Activated CD8-positive, alpha-beta T cell treated with anti-CD3 and anti-CD28 coated beads for 36 hours (primary cell): ENCODE measurements at regions not wholly inside any gene's neighbourhood (a gene's known extent, or its start where the extent isn't known, plus 50 kb on each side); places are given as distances from the start of the nearest gene placed in this dataset.

Source experiments
- ATAC-seq: fragments of 200-7000 bp; cut with Tn5 transposase; one replicate; pipeline ENCODE4 v1.10.0; 2021; ENCODE audit warnings: mild to moderate bottlenecking, moderate library complexity
- CTCF ChIA-PET: fragments of 350-600 bp; sonication (Branson Sonifier 250); formaldehyde crosslinking; loops from one replicate; lab custom pipeline; 2021; ENCODE audit warnings: antibody characterized with exemption; lab: Charles Lee
- POLR2A ChIA-PET: fragments of 350-600 bp; sonication (Branson Sonifier 250); formaldehyde crosslinking; loops from one replicate; lab custom pipeline; 2021; ENCODE audit warnings: antibody characterized with exemption; lab: Charles Lee
- DNase-seq: peaks from one replicate; pipeline ENCODE4 v3.0.0-alpha.2; 2020
- H3K27ac Mint-ChIP-seq: one replicate; pipeline ENCODE4 v1.8.0; 2021; ENCODE audit warnings: mild to moderate bottlenecking, mixed read lengths
- H3K27me3 Mint-ChIP-seq: one replicate; pipeline ENCODE4 v1.8.0; 2021; ENCODE audit warnings: mixed read lengths
- H3K36me3 Mint-ChIP-seq: one replicate; pipeline ENCODE4 v1.8.0; 2021; ENCODE audit warnings: low read depth, mixed read lengths
- H3K4me1 Mint-ChIP-seq: one replicate; pipeline ENCODE4 v1.8.0; 2021; ENCODE audit warnings: low read depth, mixed read lengths
- H3K4me3 Mint-ChIP-seq: one replicate; pipeline ENCODE4 v1.8.0; 2021; ENCODE audit warnings: mild to moderate bottlenecking, moderate library complexity, mixed read lengths
- H3K9me3 Mint-ChIP-seq: one replicate; pipeline ENCODE4 v1.8.0; 2021; ENCODE audit warnings: mixed read lengths
- CTCF ChIP-seq: fragments of 200-600 bp; IDR thresholded peaks from one replicate; pipeline ENCODE4 v1.8.0; 2022; ENCODE audit warnings: antibody characterized with exemption, mild to moderate bottlenecking
- intact Hi-C: fragments of 100-400 bp; cut with micrococcal nuclease; formaldehyde crosslinking; loops from one replicate; pipeline ENCODE4 v1.10.0; 2022

GRCh38 chr3:197427021-197427420 is 128.6 kb upstream of the DLG1 start:
- no peak for ATAC-seq
- Mint-ChIP-seq H3K27me3 (peaks cover 15% of the 10 kb centered on the region), H3K4me3 (no peak overlapping the region), H3K9me3 (no peaks in the 10 kb centered on the region), H3K27ac (no peak overlapping the region), H3K4me1 (peaks cover 28% of the 10 kb centered on the region), H3K36me3 (no peaks in the 10 kb centered on the region)
- no peak for DNase-seq
- CTCF ChIA-PET: no interaction called here
- POLR2A ChIA-PET: no interaction called here
- TF ChIP-seq CTCF: no peak
- intact Hi-C loops: no loop called here

- ChIA-PET POLR2A (no interaction called here), CTCF (interaction anchor here (1.5 kb wide), 1 partner anchor 170 kb away, joined by 4 read pairs; no protein-coding TSS in a partner anchor)
- Mint-ChIP-seq H3K27me3 (peaks cover 12% of the 10 kb centered on the region), H3K4me3 (no peak overlapping the region), H3K9me3 (no peaks in the 10 kb centered on the region), H3K4me1 (peaks cover 29% of the 10 kb centered on the region), H3K27ac (no peak overlapping the region), H3K36me3 (no peaks in the 10 kb centered on the region)
- intact Hi-C loops: no loop called here
- ATAC-seq: no peak
- TF ChIP-seq CTCF: no peak
- DNase-seq: no peak
Observed at GRCh38 chr3:197426121-197426566, 127.7 kb upstream of the DLG1 start.

- ATAC-seq (no peak), DNase-seq (no peak)
- no peaks in the 10 kb centered on the region for H3K36me3 Mint-ChIP-seq
- no peak for TF ChIP-seq CTCF
- H3K4me1 Mint-ChIP-seq: peaks cover 25% of the 10 kb centered on the region
- ChIA-PET POLR2A (no interaction called here), CTCF (interaction anchor here (1.5 kb wide), 1 partner anchor 169 kb away, joined by 4 read pairs; no protein-coding TSS in a partner anchor)
- H3K9me3 Mint-ChIP-seq: no peaks in the 10 kb centered on the region
- intact Hi-C loops: no loop called here
- H3K27ac Mint-ChIP-seq: no peak overlapping the region
- H3K27me3 Mint-ChIP-seq: peaks cover 8% of the 10 kb centered on the region
- H3K4me3 Mint-ChIP-seq: no peak overlapping the region
Observed at GRCh38 chr3:197425485-197426120, 127.2 kb upstream of the DLG1 start.

GRCh38 chr3:197424674-197425484 is 126.5 kb upstream of the DLG1 start:
- peaks cover 26% of the 10 kb centered on the region for H3K4me1 Mint-ChIP-seq

More at GRCh38 chr3:197424674-197425484, 126.5 kb upstream of the DLG1 start:
- Mint-ChIP-seq H3K27me3 (peaks cover 5% of the 10 kb centered on the region), H3K27ac (no peak overlapping the region), H3K9me3 (no peaks in the 10 kb centered on the region), H3K4me3 (no peak overlapping the region), H3K36me3 (no peaks in the 10 kb centered on the region)
- no peak for ATAC-seq
- no peak for DNase-seq
- intact Hi-C loops: no loop called here
- POLR2A ChIA-PET: no interaction called here
- no peak for TF ChIP-seq CTCF
- CTCF ChIA-PET: interaction anchor here (1.7 kb wide), 1 partner anchor 167 kb away, joined by 3 read pairs; no protein-coding TSS in a partner anchor
